Muscle of back (tissue), 3 donors: ENCODE measurements at regions not wholly inside any gene's neighbourhood (a gene's known extent, or its start where the extent isn't known, plus 50 kb on each side); places are given as distances from the start of the nearest gene placed in this dataset.
"Not testable (repeated sequence)": the region's sequence is repeated elsewhere in the genome, so short reads cannot be mapped to it uniquely, and the experiment has no call there.

ENCODE experiments used
- DNase-seq, 3 donors: peaks; one replicate each; pipeline versions ENCODE4 v3.0.0 to v3.0.0-alpha.2; 2013

DNA sequence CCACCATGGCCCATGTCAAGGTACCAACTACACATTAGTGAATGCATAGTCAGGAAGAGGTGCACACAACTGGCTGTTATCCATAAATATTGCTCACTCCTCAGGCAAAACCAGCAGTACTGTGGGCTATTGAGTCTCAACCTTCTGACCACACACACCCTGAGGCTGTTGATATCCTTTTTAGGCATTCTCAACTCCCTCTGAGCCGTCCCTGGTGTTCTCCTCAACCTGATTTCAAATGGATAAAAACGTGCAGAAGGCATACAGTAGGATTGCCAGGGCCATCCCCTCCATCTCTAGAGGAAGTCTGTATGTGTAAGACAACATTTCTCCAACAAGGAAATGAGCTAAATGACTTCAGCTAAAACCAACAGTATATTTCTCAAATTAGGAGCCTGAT is 98.7 kb upstream of the KLHL13 start:
- DNase-seq, result no peak

DNA sequence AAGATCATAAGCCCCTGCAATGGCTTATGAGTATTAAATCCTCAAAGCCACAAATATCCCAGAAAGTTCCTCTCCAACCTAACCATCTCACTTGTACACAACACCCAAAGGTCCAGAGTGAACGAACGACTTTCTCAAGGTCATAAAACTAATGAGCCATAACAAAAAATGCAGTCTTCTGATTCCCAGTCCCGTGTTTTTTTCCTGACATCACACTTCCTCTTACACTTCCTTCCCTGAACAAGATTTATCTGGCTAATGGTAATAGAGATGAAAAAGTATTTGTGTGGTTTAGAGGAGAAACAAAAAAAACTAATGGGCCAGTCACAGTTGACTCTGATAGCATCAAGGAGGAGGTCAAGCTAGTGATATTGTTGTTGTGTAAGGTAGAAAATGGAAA is 99.5 kb upstream of the KLHL13 start:
- DNase-seq, result no peak

- DNase-seq, result peak in 1 of 3 donors; percentile 43
Measured at GRCh38 chrX:118216509-118216908, 99.9 kb upstream of the KLHL13 start.

DNA sequence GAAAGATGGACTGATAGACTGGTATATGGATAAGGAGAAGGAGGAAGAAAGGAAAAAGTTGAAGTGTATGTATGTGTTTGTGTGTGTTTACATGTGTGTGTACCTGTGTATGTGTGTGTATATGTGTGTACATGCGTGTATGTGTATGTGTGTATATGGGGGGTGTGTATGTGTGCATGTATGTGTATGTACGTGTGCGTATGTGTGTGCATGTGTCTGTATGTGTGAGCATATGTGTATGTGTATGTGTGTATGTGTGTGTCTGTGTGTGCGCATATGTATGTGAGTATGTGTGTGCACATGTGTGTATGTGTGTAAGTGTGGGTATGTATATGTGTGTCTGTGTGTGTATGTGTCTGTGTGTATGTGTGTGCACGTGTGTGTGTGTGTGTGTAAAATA is 101.5 kb upstream of the KLHL13 start:
- DNase-seq, result no peak

- no peak for DNase-seq
Measured at GRCh38 chrX:118218940-118219339, 102.3 kb upstream of the KLHL13 start.

DNA sequence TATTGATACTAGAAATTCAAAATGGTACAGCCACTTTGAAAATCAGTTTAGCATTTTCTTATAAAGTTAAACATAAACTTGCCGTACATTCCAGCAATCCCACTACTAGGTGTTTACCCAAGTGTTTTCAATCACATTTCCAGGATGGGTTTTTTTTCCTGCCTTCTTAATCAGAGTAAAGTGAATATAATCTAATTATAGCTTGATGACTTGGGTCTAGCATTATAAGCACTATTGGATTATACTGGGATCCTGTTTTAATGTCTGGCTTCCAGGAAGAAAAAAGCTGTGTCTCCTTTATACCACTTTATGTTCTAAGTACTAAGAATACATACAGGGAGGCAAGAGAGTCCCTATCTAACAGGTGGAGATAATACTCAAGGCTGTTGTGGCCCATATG is 103.3 kb upstream of the KLHL13 start:
- DNase-seq, result no peak

DNA sequence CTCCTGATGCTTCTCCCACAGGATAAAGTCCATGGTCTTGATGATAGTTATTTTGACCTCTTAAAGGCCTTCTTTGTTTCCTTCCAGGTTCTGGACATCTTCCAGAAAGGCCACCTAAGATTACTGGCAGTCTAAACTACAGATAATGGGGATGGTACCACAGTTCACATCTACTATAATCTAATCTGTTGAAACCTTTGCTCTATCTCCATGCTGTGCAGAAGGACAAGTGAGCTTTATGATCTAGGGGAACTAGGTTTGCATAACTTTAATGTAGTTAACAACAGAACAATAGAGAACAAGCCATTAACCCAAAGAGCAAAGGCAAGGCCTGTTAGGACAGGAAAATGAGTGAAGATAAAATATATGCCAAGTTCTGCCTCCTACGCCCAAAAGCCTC is 103.9 kb upstream of the KLHL13 start:
- DNase-seq, result no peak

- no peak for DNase-seq
Measured at GRCh38 chrX:118221270-118221669, 104.7 kb upstream of the KLHL13 start.

- DNase-seq, result no peak
Measured at GRCh38 chrX:118221733-118222132, 105.1 kb upstream of the KLHL13 start.

GRCh38 chrX:118222421-118222820 is 105.8 kb upstream of the KLHL13 start:
- DNase-seq, result no peak

DNA sequence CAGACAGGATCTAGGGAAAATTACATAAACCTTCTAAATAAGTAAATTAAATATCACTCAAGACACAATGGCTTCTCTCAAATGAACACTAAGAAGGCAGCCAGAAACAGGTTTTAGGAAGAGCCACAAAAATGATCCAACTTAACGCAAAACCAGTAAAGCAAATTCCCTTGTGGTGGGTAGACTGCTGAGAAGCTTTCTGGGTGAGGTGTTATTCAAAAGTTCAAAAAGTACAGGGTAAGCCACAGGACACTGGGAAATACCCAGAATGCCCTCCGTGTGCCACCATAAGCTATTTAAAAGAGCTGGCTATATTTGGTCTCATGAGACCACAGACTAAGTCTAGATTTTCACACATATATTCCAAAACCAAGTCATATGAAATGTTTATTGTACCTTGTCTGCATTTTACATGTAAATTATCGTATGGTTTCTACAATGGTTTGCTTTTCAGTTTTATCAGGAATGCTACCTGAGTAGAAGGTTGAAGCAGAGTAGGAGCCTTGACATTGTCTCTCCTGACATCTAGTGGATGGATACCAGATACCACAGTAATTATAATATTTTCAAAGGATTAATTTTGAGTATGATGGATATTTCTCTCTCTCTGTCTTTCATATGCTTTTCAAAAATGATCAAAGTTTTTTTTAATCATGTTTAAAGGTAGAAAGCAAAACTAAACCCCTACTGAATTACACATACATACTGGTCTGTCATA is 109.3 kb upstream of the KLHL13 start:
- peak in 1 of 3 donors; percentile 46 for DNase-seq

- DNase-seq, result no peak
Measured at GRCh38 chrX:118228041-118228440, 111.4 kb upstream of the KLHL13 start.

DNA sequence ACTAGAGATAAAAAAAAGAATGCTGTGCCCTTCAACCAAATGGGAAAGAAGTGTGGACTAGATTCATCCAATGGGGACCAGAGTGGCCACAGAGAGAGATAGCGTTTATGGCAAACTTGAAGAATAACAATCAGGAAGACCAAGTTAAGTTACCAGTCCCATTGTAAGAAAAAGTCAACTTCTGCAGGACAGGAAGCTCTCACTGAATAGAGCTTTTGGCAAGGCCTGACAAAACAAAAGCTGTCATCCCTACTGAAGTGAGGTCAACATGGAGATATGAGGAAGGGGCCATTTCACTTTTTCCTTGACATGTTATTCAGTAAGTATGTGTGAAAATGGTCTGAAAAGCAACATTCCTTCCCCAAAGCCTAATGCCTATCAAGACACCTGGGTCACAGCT is 111.8 kb upstream of the KLHL13 start:
- no peak for DNase-seq

DNA sequence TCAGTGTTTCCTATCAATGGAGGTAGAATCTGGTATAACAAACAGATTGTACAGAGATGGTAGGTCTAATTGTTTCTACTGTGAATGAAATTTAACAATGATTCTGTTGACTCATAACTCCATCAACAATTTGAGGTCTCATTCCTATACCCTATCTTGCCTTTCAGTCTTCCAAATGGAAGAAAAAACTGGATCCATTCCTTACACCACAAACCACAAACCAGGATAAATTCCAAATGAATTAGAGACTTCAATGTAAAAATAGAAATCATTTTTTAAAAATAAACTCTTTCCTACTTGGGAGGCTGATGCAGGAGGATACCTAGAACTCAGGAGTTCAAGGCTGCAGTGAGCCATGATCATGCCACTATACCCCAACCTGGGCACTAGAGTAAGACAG is 114.4 kb upstream of the WDR44 start:
- DNase-seq, result no peak

GRCh38 chrX:118239178-118239870 is 106.6 kb upstream of the WDR44 start:
- DNase-seq, result peak in 2 of 3 donors; percentile 77 to 89

DNA sequence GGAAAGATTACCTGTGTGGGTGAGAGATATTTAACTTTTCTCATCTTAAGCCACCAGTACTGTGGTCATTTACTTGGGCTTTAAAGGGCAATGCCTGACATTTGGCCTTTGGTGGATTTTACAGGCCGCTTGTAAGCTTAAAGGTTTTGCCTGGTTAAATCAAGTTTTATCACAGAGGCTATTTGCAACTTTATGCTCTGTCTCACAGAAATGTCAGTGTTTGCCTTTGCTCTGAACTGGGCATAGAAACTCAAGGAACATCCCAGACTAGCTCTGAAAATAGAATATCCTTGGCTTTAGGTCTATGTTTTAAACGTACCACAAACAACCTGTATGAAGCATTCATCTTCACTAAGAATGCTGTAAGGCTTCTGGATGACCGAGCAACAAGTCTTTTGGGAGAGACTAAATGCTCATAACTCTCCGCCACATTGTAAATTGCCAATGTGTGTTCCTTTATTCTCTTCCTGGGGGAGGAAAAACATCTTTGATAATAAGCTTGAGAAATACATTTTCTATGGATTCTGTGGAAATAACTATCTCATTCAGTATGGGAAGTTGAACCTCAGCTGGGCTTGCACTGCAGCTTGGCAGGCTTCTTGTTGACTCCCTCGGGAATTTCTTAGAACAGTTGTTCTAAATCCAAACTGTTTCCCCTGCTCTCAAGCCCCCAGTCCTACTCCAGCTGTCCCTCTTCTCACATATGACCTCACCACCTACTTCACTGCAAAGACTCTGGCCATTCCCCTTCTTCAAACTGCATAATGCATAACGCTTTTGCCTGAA is 105.8 kb upstream of the WDR44 start:
- DNase-seq, result peak; percentile 73 to 92 (median 84)

DNA sequence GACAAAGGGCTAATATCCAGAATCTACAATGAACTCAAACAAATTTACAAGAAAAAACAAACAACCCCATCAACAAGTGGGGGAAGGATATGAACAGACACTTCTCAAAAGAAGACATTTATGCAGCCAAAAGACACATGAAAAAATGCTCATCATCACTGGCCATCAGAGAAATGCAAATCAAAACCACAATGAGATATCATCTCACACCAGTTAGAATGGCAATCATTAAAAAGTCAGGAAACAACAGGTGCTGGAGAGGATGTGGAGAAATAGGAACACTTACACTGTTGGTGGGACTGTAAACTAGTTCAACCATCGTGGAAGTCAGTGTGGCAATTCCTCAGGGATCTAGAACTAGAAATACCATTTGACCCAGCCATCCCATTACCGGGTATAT is 98.9 kb upstream of the WDR44 start:
- not testable (repeated sequence) for DNase-seq

DNA sequence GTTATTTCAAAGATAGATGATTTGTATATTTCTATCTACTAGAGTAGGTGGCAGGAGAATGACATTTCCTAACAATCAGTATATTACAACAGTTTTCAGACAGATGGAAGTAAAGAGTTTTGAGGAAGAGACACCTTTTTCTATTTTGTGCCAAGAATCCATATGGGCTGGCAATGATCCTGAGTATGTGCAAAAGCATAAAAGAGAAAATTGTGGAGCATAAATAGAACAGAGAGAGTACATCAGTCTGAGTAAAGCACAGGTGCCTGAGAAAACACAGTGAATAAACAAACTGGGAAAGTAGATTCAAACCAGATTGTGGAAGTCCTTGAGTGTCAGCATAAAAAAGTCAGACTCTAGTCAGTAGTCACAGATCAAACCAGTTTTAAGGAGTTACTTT is 96.8 kb upstream of the WDR44 start:
- DNase-seq, result peak in 1 of 3 donors; percentile 49

DNA sequence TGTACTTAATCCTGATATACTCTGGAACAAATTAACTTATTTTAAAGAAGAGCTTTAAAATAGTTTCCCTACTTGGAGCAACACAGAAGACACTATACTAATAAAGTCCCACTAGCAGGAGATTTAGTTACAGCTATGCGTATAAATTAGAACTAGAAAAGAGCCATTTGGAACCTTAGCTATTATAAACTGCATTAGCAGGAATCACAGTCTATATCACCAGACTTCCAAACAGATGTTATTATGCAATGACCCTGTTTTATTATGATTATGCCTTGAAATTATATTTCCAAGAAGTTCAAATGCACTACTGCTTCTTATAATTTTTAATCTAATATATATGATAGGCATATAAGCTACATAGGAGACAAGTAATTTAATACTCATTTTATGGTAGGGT is 95.5 kb upstream of the WDR44 start:
- DNase-seq, result peak in 1 of 3 donors; percentile 49

GRCh38 chrX:118251271-118251670 is 94.6 kb upstream of the WDR44 start:
- peak; percentile 73 to 86 (median 75) for DNase-seq

DNA sequence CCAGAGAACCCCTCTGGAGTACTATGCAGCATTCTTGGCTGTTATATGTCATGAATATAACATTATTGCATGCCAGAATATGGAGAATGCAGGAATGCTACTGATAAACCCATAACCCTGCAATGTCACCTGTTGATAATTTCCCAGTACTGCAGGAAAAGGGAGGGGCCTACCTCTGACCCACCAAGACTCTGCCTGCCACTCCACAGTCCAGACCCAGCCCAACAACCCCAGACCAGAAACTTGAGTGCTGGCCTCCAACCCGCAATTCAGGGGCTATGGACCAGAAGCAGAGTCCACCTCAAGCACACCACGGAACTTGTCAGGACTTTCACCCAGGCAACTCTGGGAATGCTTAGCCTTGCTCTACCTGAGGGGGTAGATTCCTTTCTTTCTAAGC is 92.9 kb upstream of the WDR44 start:
- no peak for DNase-seq

DNA sequence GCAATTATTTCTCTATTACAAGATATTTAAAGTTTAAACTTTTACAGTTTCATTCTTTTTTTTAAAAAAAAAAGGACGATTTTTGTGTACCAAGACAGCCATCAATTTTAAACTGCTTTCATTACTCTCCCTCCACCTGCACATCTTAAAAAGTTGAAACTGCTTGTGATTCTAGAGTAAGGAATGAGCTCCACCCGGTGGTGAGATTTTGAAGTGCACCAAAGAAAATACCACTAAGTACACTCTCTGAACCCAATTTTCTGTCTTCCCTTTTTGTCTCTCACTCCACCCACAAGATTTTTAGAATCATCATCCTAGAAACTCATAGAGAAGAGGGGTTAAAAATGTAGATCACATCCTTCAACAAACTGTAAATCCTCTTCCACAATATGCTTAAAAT is 91.3 kb upstream of the WDR44 start:
- peak in 2 of 3 donors; percentile 66 to 76 for DNase-seq

DNA sequence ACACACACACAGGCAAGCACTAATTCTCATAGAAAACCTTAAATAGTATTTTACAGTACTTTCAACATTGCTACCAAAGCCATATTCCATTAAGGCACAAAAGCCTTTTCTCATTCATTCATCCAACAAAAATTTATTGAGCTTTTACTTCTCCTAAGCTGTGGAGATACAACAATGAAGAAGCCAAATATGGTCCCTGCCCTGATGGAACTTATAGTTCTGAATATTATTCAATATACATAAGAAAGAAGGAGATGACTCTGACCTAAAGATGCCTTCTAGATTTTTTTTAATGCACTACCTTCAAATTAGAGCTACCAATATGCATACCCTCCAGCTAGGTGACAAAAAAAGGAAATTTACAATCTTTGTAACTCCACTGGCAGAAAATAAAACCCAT is 90.0 kb upstream of the WDR44 start:
- no peak for DNase-seq
